GM18505 (cell line): ENCODE measurements at regions not wholly inside any gene's neighbourhood (a gene's known extent, or its start where the extent isn't known, plus 50 kb on each side); places are given as distances from the start of the nearest gene placed in this dataset.
"Not testable (repeated sequence)": the region's sequence is repeated elsewhere in the genome, so short reads cannot be mapped to it uniquely, and the experiment has no call there.

Experiments
- ATAC-seq: cut with Tn5 transposase; IDR thresholded peaks from one replicate; pipeline ENCODE4 v1.9.1; 2021; ENCODE audit not compliant: unreplicated experiment
- POLR2A ChIP-seq: IDR thresholded peaks from 4 replicates; pipeline ENCODE4 v1.6.1; 2011; ENCODE audit warnings: borderline replicate concordance; ENCODE audit not compliant: insufficient read depth, insufficient read length; ENCODE audit errors: extremely low read depth

DNA sequence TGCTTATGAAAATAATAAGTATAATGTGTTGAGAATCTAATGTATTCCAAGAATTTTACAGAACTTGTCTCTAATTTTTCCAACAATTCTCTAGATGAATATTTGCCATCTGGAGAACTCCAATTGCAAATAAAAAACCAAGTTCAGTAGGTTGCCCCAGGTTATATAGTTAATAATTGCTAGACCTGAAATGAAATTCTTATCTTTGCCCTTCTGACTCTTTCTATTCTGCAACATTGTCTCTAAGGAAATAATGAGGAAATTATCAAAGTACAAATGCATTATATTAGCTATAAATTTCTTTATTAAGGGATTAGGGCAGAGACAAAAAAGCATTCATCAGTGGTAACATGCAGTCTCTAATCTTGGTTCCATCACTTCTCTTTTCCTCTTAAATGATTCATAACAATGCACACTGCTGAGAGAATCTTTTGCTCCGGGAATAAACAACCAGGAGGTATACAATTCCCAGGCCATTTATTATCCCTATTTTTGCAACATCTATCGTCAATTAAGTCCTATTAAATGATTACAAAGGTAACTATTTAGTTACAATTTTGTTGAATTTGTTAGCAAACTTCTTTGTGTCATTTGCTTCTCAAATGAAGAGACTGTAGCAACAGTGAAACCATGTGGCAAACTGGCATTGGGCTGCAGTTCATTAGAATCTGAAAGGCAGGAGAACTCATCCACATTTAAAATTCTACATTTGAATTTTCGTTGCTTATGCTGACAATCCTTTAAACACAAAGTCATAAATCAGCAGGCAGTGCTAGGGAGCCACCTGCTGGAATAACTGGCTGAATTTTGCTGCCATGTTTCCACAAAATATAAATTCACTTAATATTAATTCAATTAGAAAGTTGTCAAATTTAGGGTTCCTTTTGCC, 349.6 kb downstream of the KIF2B start:
- TF ChIP-seq POLR2A = no peak
- no peak for ATAC-seq

DNA sequence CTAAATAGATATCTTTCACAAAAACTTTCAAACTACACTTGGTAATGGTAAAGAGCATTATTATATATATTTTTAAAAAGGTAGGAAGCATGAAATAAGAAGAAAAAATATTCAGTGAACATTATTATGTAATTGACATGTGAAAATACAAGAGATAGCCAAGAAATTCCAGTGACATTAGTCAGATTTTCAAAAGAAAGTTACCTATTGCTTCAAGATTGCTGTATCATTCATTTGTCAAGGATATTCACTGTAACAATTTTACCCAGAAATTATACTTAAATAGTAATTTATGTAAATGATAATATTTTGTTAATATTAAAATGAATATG, 350.2 kb downstream of the KIF2B start:
- ATAC-seq = no peak
- TF ChIP-seq POLR2A = no peak

DNA sequence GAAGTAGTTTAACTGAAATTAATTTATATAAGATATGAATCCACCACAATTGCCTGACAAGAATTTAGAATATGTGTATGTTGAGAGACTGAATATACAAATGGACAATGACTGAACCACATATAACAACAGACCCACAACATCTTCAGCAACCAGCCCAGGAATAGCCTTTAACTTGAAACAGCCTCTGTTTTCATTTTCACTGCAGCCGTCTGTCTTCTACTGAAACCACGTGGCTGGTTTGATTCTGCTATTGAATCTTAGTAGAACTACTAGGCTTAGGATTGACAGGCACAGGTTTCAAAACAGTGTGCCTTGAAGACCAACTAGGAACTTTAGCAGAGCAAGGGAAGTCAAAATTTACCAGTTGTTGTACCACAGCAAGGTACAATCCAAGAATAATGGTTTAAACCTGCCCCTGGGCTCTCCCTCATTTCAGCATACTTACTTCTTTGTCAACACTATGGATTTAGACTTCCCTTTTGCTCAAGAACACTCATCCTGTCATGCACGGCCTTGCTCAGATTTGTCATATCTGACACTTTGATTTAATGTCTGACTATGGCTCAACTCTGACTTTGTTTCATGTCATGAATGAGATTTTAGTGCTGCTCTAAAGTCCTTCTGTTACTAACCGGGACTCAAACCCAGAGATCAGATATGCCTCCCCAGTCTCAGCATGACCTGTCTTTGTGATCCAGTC, 355.0 kb downstream of the KIF2B start:
- ATAC-seq = no peak
- no peak for TF ChIP-seq POLR2A

DNA sequence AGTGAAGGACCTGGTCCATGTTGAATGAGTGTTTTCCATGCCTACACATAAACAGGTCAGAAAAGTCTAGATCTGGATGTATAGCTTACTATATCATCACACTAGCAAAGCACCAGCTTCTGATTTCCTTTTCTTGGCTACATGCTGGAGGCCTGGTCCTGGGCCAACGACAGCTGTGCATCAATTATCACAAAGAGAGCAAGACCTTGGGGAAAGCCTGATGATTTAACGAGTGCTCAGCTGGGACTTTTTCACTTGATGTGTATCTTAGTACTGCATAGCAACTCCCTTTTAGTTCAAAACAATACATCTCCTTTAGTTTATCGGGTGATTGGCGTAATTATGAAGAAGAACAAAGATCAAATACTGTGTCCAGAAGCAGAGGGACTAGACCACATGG, 358.2 kb downstream of the KIF2B start:
- no peak for ATAC-seq
- no peak for TF ChIP-seq POLR2A

DNA sequence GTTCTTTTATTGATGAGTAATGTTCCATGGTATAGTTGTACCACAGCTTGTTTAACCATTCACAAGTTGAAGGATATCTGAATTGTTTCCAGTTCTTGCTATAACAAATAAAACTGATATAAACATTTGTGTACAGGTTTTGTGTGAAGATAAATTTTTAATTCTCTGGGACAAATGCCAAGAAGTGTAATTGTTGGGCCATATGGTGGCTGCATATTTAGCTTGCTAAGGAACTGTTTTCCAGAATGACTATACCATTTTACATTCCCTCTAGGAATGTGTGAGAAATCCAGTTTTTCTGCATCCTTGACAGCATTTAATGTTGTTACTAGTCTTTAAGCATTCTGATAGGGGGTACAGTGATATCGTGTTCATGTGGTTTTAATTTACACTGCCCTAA, 368.5 kb downstream of the KIF2B start:
- TF ChIP-seq POLR2A = no peak
- ATAC-seq = no peak

DNA sequence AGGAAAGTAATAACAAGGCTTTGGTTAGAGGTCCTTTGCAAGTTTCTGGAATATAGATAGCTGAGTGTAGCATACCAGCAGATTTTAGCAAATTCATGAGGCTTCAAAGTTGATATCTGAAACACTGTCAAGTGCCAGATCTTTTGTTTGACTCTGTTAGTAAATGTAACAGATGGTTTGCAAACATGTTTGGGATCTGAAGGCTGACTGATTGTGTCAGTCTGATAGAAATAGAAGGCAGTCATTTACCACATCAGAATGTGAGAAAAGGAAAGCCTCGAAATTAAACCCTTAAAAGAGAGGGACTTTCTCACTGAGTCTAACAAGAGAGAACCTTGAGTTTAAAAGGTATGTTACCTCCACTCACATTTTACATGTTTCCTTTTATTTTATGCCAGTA, 371.5 kb downstream of the KIF2B start:
- TF ChIP-seq POLR2A = no peak
- no peak for ATAC-seq

DNA sequence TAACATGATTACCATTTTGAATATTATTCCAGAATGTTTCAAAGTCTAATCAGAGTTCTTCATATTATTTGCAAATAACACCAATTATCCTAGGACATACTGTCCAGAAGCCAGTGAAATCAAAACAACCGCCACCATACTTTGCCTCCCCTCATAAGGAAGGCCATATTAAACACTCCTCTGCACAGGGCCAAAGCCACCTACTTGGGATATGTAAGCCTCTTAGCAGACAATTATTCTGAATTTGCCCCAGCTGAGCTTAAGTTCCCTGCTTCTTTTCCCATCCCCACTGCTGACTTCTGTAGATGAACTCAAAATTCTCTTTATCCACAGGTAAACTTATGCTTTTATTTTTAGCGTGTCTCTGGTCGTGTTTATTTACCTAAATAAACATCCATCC, 374.0 kb downstream of the KIF2B start:
- no peak for TF ChIP-seq POLR2A
- no peak for ATAC-seq

DNA sequence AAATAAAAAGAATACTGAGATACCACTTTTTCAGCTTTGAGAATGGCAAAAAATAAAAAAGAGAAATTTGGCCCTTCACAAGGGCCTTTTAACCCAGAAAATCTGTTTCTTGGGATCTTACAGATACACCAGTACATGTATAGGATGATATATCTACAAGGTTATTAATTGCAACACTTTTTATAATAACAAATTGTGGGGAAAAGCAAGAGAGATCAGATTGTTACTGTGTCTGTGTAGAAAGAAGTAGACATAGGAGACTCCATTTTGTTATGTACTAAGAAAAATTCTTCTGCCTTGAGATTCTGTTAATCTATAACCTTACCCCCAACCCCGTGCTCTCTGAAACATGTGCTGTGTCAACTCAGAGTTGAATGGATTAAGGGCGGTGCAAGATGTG, 378.7 kb downstream of the KIF2B start:
- not testable (repeated sequence) for ATAC-seq

DNA sequence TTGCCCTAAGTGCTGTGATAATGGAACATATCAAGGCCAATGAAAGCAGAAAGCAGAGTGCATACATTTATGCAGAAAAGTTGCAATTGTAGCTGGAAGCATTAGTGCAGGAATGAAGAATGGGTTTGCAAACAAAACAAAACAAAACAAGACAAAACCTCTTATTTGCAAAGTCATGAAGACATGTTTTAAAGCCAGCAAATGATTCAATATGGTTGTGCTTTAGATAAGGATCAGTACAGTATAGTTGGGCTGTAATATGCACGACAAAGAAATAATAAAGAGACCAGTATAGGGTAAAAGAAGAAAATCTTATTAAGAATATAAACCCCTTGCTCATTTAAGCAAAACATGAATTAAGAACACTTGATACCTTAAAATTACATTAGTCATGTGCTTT, 398.1 kb downstream of the KIF2B start:
- TF ChIP-seq POLR2A = no peak
- ATAC-seq = no peak

DNA sequence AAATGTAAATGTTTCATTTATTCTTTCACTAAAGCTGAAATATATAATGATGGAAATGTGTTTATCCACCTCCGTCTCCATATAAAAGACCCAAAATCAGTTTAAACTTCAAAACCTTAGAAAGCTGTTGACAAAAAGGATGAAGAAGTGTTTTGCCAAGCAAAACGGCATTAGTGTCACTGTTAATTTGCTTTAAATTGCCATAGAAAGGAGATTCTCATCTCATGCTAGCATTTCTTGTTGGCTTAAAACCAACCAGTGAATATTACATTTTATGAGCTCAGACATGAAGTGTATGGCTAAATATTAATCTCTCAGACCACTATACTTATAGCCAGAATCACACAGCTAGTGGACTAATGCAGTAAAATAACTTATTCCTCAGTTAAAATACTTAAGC, 398.8 kb downstream of the KIF2B start:
- TF ChIP-seq POLR2A = no peak
- no peak for ATAC-seq

DNA sequence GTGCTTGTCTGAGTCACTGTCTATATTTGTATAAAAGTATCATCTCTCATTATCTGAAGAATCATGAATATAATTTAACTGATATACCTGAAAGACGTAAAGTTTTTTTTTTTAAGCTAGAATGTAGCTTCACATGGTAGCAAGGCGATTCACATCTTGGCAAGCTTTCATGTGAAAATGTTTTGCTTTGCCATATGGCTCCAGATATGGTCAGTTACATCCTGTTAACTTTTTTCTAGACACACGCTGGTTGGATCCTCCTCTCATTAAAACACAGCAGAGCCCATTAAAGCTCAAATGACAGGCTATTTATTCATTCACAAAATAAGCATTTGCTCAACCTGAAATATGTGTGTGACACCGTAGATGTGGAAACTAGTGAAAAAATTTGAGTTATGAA, 412.8 kb downstream of the KIF2B start:
- TF ChIP-seq POLR2A = no peak
- ATAC-seq = no peak

DNA sequence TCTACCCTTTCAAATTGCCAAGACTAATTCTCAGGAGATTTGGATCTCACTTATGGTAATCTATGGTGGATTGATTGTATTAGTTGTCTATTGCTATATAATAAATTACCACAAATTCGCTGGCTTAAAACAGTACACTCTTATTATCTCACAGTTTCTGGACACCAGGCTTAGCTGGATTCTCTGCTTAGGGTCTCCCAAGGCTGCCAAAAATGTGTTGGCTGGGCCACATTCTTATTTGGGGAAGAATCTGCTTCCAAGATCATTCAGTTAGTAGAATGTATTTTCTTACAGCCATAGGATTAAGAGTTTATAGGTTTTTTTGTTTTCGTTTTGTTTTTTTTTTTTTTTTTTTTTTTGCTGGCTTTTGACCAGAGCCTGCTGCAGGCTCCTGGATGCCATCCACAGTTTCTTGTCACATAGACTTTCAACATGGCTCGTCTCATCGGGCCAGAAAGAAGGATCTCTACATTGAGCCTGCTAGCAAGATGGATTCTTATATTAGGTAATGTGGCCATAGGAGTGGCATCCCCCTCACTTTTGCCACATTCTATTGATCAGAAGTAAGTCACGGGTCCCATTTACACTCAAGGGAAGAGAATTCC, 415.3 kb downstream of the KIF2B start:
- no peak for TF ChIP-seq POLR2A
- ATAC-seq = no peak

DNA sequence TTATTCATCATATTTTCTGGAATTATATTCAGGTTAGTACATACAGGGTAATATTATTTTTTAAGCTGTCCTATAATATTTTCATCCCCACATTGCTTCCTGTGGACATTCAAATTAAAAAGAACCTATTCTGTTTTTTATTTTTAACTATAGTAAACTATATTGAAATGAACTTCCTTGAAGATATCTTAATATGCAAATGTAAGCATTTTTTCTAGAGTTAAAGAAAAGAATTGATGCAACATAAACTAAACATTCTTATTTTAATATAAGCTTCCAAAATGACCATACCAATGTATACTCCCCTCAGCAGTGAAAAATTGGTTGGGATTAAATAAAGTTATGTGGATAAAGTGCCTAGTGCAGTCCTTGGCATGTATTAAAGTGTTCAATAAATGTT, 416.6 kb downstream of the KIF2B start:
- TF ChIP-seq POLR2A = no peak
- no peak for ATAC-seq

DNA sequence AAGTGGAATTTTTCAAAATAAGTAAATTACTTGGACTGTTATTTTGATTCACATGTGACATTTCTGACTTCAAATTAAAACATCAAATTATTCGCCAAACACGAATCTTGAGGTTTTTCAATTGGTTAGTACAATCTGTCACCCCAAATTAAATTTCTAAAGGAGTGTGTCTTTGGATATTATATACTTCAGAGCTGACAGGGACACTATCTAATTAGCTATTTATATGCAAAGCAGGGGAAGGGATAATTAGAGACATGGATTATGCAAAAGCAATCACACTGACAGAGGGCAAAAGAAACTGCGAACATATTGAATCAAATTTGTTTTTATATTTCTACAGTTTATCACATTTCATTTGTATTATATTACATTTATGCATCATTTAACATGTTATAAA, 433.0 kb downstream of the KIF2B start:
- no peak for TF ChIP-seq POLR2A
- no peak for ATAC-seq
